ENCODE measurements at regions not wholly inside any gene's neighbourhood (a gene's known extent, or its start where the extent isn't known, plus 50 kb on each side); places are given as distances from the start of the nearest gene placed in this dataset.

GRCh38 chr3:67104388-67104787, 106.3 kb downstream of the KBTBD8 start:
- no peak for TF ChIP-seq CTCF (IDR thresholded peaks at IDR 0.05; ENCODE audit: low read depth, low read length, missing control alignments)
- DNase-seq (ENCODE audit: extremely low read depth, low read depth) = no peak
- no peak overlapping the region for H3K4me3 ChIP-seq (replicated peaks; ENCODE audit: low read depth, low read length)

GRCh38 chr3:67106874-67107273, 108.8 kb downstream of the KBTBD8 start:
- DNase-seq (ENCODE audit: extremely low read depth, low read depth) = no peak
- TF ChIP-seq CTCF (IDR thresholded peaks at IDR 0.05; ENCODE audit: low read depth, low read length, missing control alignments) = no peak
- H3K4me3 ChIP-seq (replicated peaks; ENCODE audit: low read depth, low read length) = no peak overlapping the region

- peak; percentile 31 for DNase-seq (ENCODE audit: extremely low read depth, low read depth)
- peak; percentile 40 for TF ChIP-seq CTCF (IDR thresholded peaks at IDR 0.05; ENCODE audit: low read depth, low read length, missing control alignments)
- no peak overlapping the region for H3K4me3 ChIP-seq (replicated peaks; ENCODE audit: low read depth, low read length)
Observed at GRCh38 chr3:67109651-67110204, 111.6 kb downstream of the KBTBD8 start.

GRCh38 chr3:67113802-67114407, 115.8 kb downstream of the KBTBD8 start:
- DNase-seq (ENCODE audit: extremely low read depth, low read depth) = peak; percentile 78
- TF ChIP-seq CTCF (IDR thresholded peaks at IDR 0.05; ENCODE audit: low read depth, low read length, missing control alignments) = peak; percentile 94
- H3K4me3 ChIP-seq (replicated peaks; ENCODE audit: low read depth, low read length) = no peak overlapping the region

GRCh38 chr3:67118122-67118521, 120.0 kb downstream of the KBTBD8 start:
- TF ChIP-seq CTCF (IDR thresholded peaks at IDR 0.05; ENCODE audit: low read depth, low read length, missing control alignments) = no peak
- H3K4me3 ChIP-seq (replicated peaks; ENCODE audit: low read depth, low read length) = no peak overlapping the region

GRCh38 chr3:67118635-67119034, 120.5 kb downstream of the KBTBD8 start:
- no peak overlapping the region for H3K4me3 ChIP-seq (replicated peaks; ENCODE audit: low read depth, low read length)
- TF ChIP-seq CTCF (IDR thresholded peaks at IDR 0.05; ENCODE audit: low read depth, low read length, missing control alignments) = no peak
- DNase-seq (ENCODE audit: extremely low read depth, low read depth) = no peak

More at GRCh38 chr3:67118122-67118521, 120.0 kb downstream of the KBTBD8 start:
- DNase-seq (ENCODE audit: extremely low read depth, low read depth) = no peak

GRCh38 chr3:67123914-67124313, 125.8 kb downstream of the KBTBD8 start:
- H3K4me3 ChIP-seq (replicated peaks; ENCODE audit: low read depth, low read length) = no peak overlapping the region
- no peak for TF ChIP-seq CTCF (IDR thresholded peaks at IDR 0.05; ENCODE audit: low read depth, low read length, missing control alignments)
- no peak for DNase-seq (ENCODE audit: extremely low read depth, low read depth)
